Occipital lobe (tissue), 1 donor: ENCODE measurements at regions not wholly inside any gene's neighbourhood (a gene's known extent, or its start where the extent isn't known, plus 50 kb on each side); places are given as distances from the start of the nearest gene placed in this dataset.
"Not testable (repeated sequence)": the region's sequence is repeated elsewhere in the genome, so short reads cannot be mapped to it uniquely, and the experiment has no call there.

Experiments used
- DNase-seq: peaks from one replicate; lab custom pipeline; 2025; lab: John Stamatoyannopoulos, UW

GRCh38 chr1:189151361-189151760, 1326.3 kb downstream of the BRINP3 start:
- no peak for DNase-seq

- DNase-seq = no peak
Observed at GRCh38 chr1:189152685-189153084, 1325.0 kb downstream of the BRINP3 start.

- no peak for DNase-seq
Observed at GRCh38 chr1:189158155-189158554, 1319.5 kb downstream of the BRINP3 start.

- no peak for DNase-seq
Observed at GRCh38 chr1:189175889-189176288, 1301.8 kb downstream of the BRINP3 start.

DNA sequence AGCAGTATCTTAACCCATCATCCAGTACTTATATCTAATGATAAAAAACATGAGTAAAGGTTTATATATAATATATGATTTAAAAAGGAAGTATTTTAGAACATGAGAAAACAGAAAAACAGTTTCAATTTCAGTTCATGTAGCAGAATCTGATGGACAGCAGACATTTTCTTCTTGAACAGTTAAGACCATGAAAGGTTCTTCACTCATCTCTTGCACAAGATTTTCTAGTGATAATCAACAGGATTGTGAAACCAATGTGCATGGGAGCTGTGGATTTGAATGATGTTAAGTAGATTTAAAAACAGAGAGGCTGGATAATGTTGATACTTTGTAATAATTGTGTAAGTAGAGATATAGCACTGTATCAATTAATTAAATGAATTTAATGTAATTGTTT, 1297.6 kb downstream of the BRINP3 start:
- DNase-seq = no peak

- DNase-seq = no peak
Observed at GRCh38 chr1:189185097-189185496, 1292.6 kb downstream of the BRINP3 start.

GRCh38 chr1:189192741-189193520, 1284.7 kb downstream of the BRINP3 start:
- DNase-seq = no peak

DNA sequence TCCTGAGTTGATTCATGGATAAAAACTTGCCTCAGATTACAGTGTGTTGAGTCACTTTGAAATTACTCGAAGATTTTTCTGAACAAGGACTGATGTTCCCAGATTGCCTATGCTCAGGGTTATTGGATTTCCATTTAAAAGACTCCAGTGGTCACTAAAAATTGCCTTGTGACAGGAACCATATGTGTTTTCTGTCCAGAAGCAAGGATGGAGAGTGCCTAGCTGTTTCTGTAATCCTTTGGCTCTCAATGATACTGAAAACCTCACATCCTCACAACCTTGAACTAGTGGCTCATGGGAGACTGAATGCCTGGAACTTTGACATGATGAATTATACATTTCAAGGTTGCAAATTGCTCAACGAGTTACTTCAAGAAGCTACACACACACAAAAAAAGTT, 1271.8 kb downstream of the BRINP3 start:
- DNase-seq = no peak

- DNase-seq = no peak
Observed at GRCh38 chr1:189206617-189207016, 1271.0 kb downstream of the BRINP3 start.

GRCh38 chr1:189211742-189212141, 1265.9 kb downstream of the BRINP3 start:
- DNase-seq = no peak

DNA sequence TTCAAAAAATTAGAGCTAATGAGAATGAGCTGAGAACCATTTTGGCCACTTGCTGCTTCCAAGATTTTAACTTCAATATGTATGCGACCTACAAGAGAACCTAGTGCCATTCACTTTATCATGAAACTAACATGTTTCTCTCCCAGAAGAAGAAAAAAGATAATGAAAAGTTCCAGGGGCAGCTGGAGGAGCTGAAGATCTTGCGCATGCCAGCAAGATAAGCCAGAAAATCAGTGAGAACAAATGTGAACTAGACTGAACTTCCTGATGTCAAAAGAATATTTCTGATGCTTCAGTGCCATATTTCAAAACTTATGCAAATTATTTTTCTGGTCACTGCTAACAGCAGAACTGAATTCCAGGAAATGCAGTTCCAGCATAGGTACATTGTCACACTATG, 1265.1 kb downstream of the BRINP3 start:
- DNase-seq = no peak

DNA sequence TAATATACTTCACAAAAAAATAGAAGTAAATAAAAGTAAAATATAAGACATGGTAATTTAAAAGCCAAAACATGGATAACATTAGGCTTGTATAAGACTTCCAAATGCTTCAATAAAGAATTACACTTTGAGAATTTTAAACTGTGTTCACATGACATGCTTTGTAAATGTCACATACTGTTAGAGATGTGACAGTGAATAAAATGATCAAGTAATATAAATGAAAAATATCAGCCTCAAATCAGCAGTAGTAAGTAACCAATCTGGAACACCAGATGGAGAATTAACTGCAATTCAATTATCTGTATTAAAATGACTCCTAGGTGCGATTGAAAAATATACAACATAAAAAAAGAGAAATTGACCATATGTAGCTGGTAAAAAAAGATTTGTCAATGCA, 1260.8 kb downstream of the BRINP3 start:
- DNase-seq = no peak

DNA sequence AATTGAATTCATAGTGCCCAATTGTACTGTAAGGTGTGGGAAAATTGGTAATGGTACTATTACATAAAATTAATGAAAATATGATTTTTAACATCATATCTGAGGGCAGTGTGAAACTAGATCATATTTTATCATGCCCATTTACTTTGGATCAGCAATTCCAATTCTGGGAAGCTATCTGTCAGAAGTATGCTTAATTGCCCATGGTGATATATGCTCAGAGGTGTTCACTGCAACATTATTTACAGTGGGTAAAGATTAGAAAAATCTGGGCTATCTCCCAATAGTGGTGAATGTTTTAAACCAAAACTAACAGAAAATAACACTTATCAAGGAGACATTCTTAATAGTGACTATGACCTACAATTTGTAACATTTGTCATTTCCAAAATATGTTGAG, 1260.0 kb downstream of the BRINP3 start:
- DNase-seq = no peak

GRCh38 chr1:189220750-189221149, 1256.9 kb downstream of the BRINP3 start:
- no peak for DNase-seq

- DNase-seq = not testable (repeated sequence)
Observed at GRCh38 chr1:189225794-189226145, 1251.9 kb downstream of the BRINP3 start.

DNA sequence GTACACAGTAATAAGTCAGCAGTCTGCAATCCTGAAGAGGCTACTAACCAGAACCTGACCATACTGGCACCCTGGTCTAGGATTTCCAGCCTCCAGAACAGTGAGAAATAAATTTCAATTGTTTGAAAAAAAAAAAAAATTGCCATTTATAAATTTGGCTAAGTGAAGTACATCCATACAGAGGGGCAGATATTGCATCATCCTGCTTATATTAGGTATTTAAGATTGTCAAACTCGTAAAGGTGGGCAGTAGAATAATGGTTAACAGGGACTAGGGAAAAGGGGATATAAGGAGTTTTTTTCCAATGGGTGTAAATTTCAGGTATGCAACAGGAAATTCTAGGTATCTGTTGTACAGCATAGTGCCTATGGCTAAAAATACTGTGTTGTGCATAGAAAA, 1250.9 kb downstream of the BRINP3 start:
- no peak for DNase-seq

- no peak for DNase-seq
Observed at GRCh38 chr1:189237008-189237407, 1240.7 kb downstream of the BRINP3 start.

DNA sequence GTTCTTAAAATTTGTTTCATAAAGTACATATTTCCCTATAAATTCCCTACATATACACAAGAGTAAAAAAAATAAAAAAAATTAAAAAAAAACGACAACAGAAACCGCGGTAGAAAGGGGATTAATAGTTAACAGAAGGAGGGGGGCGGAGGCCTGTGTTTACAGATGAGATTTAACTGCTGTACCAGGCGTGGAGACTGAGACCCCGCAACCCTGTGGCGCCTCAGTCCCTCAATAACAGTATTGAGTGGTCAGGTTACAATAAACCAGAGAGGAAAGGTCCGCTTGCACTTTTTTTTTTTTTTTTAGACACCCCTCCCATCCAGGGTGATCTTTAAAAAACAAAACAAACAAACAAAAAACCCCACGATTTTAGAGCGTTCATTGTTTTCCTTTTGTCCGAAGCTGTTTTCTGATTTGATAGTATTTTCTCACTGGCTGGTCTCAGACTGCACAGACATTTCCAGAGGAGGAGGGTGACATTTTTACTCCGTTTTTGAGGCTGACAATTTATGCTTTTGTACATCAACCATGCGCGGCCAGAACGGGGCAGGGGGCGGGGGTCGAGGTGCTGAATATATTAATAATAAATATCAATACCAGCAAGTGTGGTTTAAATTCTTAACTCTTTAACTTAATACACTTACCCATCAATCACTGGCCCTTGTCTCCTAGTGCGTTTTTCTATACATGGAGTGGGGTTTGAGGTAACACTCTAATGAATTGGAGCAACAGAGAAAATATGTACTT, 1223.9 kb downstream of the BRINP3 start:
- no peak for DNase-seq

DNA sequence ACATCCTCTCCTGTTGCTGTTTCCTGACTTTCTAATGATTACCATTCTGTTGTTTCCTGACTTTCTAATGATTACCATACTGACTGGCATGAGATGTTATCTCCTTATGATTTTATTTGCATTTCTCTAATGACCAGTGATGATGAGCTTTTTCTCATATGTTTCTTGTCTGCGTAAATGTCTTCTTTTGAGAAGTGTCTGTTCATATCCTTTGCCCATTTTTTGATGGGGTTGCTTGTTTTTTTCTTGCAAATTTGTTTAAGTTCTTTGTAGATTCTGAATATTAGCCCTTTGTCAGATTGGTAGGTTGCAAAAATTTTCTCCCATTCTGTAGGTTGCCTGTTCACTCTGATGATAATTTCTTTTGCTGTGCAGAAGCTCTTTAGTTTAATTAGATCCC, 1216.5 kb downstream of the BRINP3 start:
- DNase-seq = not testable (repeated sequence)

DNA sequence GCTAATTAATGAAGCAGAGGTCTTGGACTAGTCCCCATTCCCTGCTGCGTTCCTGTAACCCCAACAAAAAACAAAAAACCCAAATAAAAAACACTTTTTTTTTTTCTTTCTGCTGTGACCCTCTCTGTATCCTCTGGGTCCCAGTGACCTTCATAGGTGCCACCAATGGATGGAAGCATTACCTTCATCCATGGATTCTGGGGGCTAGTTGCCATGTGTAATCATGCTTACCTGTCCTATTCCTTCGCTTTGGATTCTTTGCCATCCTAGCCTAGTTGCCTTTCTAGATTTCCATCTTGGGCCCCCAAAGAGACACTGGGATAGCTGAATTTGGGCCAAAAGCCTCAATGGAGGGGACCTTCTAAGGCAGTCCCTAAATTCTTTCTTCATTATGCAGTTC, 1208.7 kb downstream of the BRINP3 start:
- DNase-seq = no peak

DNA sequence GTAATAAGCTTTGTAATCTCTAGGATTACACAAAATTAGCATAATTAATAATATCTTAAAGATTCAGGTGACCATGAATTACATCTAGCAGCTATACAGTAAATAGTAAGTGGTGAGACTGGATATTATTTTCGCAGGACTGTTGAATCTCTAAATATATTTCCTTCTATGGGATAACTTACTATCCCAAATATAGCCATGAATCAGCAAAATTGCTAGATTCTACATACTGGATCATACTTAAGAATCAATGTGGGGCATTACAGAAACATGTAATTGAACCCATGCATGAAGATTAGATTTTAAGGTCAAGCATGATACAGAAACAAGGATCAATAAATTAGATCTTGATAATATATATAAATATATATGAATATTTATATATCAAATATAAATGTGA, 1203.4 kb downstream of the BRINP3 start:
- DNase-seq = no peak

DNA sequence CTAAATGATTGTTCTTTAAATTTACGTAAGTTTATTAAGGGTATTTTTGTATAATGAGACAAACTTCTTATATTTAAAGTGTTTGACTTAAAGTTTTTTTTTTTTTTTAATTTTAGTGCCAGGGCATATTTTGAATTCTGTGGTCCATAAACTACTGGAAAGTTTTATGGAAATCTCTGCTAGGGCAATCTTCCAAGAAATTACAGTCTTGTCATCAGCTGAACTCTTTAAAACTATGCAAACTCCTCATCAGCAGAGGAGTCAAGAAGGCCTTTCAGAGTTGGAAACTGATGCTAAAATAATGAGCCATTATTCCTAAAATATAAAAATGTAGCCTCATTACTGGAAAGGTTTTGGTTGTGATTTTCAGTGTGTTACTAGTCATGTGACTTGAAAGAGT, 1201.9 kb downstream of the BRINP3 start:
- no peak for DNase-seq

- DNase-seq = no peak
Observed at GRCh38 chr1:189289346-189289745, 1188.3 kb downstream of the BRINP3 start.
